Upper lobe of left lung (tissue), 6 donors: ENCODE measurements at regions not wholly inside any gene's neighbourhood (a gene's known extent, or its start where the extent isn't known, plus 50 kb on each side); places are given as distances from the start of the nearest gene placed in this dataset.
A peak's percentile ranks its signal among the peaks of the same experiment; 100 is the strongest.

ENCODE experiments used
- ATAC-seq, 2 donors: fragments of 200-7000 bp; cut with Tn5 transposase; one replicate each; pipeline ENCODE4 v1.9.1; 2022; ENCODE audit warnings: mild to moderate bottlenecking in 2 of 2, moderate library complexity in 2 of 2; ENCODE audit not compliant: low FRiP score in 2 of 2
- DNase-seq, 2 donors: peaks; one replicate each; pipeline ENCODE4 v3.0.0-alpha.2; 2019 to 2020
- H3K27ac ChIP-seq, 4 donors: fragments of 200-600 bp; sonication (generic); one replicate each; pipeline ENCODE4 v1.5.1; 2016 to 2019
- H3K27me3 ChIP-seq, 4 donors: fragments of 200-600 bp; sonication (generic); one replicate each; pipeline ENCODE4 v1.5.1; 2017 to 2019
- H3K36me3 ChIP-seq, 4 donors: fragments of 200-600 bp; sonication (generic); one replicate each; pipeline ENCODE4 v1.5.1; 2016 to 2019
- H3K4me1 ChIP-seq, 4 donors: fragments of 200-600 bp; sonication (generic); one replicate each; pipeline ENCODE4 v1.5.1; 2018 to 2019
- H3K4me3 ChIP-seq, 4 donors: fragments of 200-600 bp; sonication (generic); one replicate each; pipeline ENCODE4 v1.5.1; 2017 to 2019; ENCODE audit warnings: mild to moderate bottlenecking in 2 of 4, moderate library complexity in 1 of 4
- H3K9me3 ChIP-seq, 4 donors: fragments of 200-600 bp; sonication (generic); one replicate each; pipeline ENCODE4 v1.5.1; 2018 to 2019
- EP300 ChIP-seq, 4 donors: sonication (generic); formaldehyde crosslinking; IDR thresholded peaks; one replicate each; pipeline ENCODE4 v1.5.1; 2017; ENCODE audit warnings: antibody characterized with exemption in 4 of 4, control low read depth in 2 of 4
- POLR2A ChIP-seq, 4 donors: fragments of 450-650 bp; IDR thresholded peaks; one replicate each; pipeline ENCODE4 v1.5.1; 2016 to 2017; ENCODE audit warnings: antibody characterized with exemption in 4 of 4, mild to moderate bottlenecking in 2 of 4
- POLR2AphosphoS5 ChIP-seq, 2 donors: sonication (generic); formaldehyde crosslinking; IDR thresholded peaks; one replicate each; pipeline ENCODE4 v1.5.1; 2017; ENCODE audit warnings: antibody characterized with exemption in 2 of 2
- WGBS, 2 donors: methylation state at CpG; one replicate each; pipeline ENCODE4 v1.1.5; 2017 to 2018; 5-methylcytosine and 5-hydroxymethylcytosine counted together
- TF ChIP-seq, protein P1 (sequence below), 6 experiments: fragments of 450-650 bp in 4 of 6; fragments of 200-600 bp in 2 of 6; sonication (generic) in 2 of 6; IDR thresholded peaks; one replicate each; pipeline ENCODE4 v1.5.1; 2016 to 2019; ENCODE audit warnings: antibody characterized with exemption in 6 of 6
- donor health status: DM: no; HTN: no; CAD: no; lungs with moderate emphysema.
- donor health status: DM: no; HTN: yes; CAD: no; lungs with severe emphysema.

DNA sequence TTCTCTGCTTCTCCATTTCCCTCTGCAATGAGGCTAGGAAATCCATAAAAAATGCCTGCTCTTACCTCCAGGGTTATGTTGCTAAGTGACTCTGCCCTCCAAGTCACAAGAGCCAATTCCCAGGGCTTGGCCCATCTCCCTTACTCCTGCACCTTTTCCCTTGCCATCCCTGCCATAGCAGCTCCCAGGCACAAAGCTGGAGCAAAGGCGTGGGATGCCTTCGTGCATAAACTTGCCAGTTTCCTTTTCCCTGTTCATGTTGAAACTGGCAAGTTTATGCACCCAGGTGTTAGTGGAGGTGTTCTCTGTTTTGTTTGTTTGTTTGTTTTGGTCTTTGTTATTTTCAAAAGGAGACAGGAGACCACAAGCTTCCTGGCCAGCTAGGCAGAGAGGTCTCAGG is 195.1 kb downstream of the ACKR3 start:
- DNase-seq (no peak), ATAC-seq (no peak)
- no peaks in the 10 kb centered on the region for H3K27me3 ChIP-seq
- H3K4me3 ChIP-seq, result no peak overlapping the region
- H3K27ac ChIP-seq, result no peak overlapping the region
- WGBS, 2 donors, result 58 to 97% methylated on average over 2 of the region's 2 CpGs
- no peaks in the 10 kb centered on the region for H3K4me1 ChIP-seq
- no peaks in the 10 kb centered on the region for H3K36me3 ChIP-seq
- H3K9me3 ChIP-seq, result no peaks in the 10 kb centered on the region
- TF ChIP-seq, protein P1, sequence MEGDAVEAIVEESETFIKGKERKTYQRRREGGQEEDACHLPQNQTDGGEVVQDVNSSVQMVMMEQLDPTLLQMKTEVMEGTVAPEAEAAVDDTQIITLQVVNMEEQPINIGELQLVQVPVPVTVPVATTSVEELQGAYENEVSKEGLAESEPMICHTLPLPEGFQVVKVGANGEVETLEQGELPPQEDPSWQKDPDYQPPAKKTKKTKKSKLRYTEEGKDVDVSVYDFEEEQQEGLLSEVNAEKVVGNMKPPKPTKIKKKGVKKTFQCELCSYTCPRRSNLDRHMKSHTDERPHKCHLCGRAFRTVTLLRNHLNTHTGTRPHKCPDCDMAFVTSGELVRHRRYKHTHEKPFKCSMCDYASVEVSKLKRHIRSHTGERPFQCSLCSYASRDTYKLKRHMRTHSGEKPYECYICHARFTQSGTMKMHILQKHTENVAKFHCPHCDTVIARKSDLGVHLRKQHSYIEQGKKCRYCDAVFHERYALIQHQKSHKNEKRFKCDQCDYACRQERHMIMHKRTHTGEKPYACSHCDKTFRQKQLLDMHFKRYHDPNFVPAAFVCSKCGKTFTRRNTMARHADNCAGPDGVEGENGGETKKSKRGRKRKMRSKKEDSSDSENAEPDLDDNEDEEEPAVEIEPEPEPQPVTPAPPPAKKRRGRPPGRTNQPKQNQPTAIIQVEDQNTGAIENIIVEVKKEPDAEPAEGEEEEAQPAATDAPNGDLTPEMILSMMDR (IDR thresholded peaks at IDR 0.05), result no peak
- no peak for TF ChIP-seq EP300 (IDR thresholded peaks at IDR 0.05)
- TF ChIP-seq POLR2A (IDR thresholded peaks at IDR 0.05), result no peak
- no peak for TF ChIP-seq POLR2AphosphoS5 (IDR thresholded peaks at IDR 0.05)

DNA sequence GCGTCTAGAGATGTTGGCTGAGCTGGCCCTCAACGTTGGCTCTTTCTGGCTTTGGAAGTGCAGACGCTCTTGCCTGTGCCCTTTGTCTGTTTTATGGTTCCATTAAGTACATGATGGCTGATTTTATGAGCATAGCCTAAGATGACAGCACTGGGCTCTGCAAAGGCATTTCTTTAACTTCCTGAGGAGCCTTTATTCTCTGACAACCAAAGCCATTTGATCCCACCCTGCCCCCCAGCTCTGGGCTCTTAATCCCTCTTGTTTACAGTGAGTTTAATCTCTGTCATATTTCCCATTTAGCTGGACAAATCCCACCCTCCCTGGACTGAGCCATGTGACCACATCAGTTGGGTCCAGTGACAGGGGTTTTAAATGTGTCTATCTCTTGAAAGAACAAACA is 195.9 kb downstream of the ACKR3 start:
- Histone ChIP-seq H3K27me3 (no peaks in the 10 kb centered on the region), H3K27ac (no peak overlapping the region), H3K4me1 (no peaks in the 10 kb centered on the region), H3K36me3 (no peaks in the 10 kb centered on the region), H3K9me3 (no peaks in the 10 kb centered on the region), H3K4me3 (no peak overlapping the region)
- TF ChIP-seq EP300 (IDR thresholded peaks at IDR 0.05) (no peak), POLR2AphosphoS5 (IDR thresholded peaks at IDR 0.05) (no peak), POLR2A (IDR thresholded peaks at IDR 0.05) (no peak)
- TF ChIP-seq, protein P1 (IDR thresholded peaks at IDR 0.05), result no peak
- no peak for DNase-seq
- WGBS, 2 donors, result 76 to 77% methylated on average over 3 of the region's 3 CpGs
- ATAC-seq, result no peak

DNA sequence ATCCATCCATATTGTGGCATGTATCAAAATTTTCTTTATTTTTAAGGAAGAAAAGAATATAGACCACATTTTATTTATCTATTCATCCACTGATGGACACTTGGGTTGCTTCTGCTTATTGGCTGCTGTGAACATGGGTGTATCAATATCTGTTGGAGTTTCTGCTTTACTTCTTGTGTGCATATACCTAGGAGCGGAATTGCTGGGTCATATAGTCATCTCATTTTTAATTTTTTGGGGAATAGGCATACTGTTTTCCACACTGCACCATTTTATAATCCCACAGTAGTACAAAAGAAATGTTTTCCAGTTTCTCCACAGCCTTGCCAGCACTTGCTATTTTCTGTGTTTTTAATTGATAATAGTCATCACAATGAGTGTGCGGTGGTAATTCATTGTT is 197.2 kb downstream of the ACKR3 start:
- Histone ChIP-seq H3K4me3 (no peak overlapping the region), H3K36me3 (no peaks in the 10 kb centered on the region), H3K9me3 (no peaks in the 10 kb centered on the region), H3K27me3 (no peaks in the 10 kb centered on the region), H3K4me1 (no peaks in the 10 kb centered on the region), H3K27ac (no peak overlapping the region)
- TF ChIP-seq POLR2AphosphoS5 (IDR thresholded peaks at IDR 0.05) (no peak), EP300 (IDR thresholded peaks at IDR 0.05) (no peak), POLR2A (IDR thresholded peaks at IDR 0.05) (no peak)
- TF ChIP-seq, protein P1 (IDR thresholded peaks at IDR 0.05), result no peak
- ATAC-seq (no peak), DNase-seq (no peak)
- 96 to 98% methylated on average over 2 of the region's 2 CpGs for WGBS, 2 donors

DNA sequence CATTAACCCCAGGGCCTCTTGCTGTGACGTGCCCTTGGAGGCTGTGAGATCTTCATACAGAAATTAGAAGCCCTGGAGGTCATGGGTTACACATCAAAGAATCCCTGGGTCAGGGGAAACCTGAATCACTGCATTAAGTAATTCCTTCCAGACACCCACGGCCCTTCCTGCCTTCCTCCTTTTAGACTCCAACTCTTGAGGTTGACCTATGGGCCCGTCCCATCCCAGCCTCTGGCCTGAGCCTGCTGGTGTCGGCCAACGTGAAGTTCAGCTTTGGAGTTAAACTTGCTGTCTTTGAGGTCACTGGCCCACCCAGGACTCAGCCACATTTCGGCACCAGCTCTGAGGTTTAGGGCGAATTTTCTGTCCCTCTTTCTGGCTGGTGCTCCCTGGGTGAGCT is 198.3 kb downstream of the ACKR3 start:
- TF ChIP-seq, protein P1 (IDR thresholded peaks at IDR 0.05), result no peak
- TF ChIP-seq POLR2AphosphoS5 (IDR thresholded peaks at IDR 0.05) (no peak), POLR2A (IDR thresholded peaks at IDR 0.05) (no peak), EP300 (IDR thresholded peaks at IDR 0.05) (no peak)
- ATAC-seq (peak in 1 of 2 donors; percentile 5), DNase-seq (no peak)
- Histone ChIP-seq H3K36me3 (no peaks in the 10 kb centered on the region), H3K4me3 (no peak overlapping the region), H3K27ac (no peak overlapping the region), H3K4me1 (no peaks in the 10 kb centered on the region), H3K9me3 (no peaks in the 10 kb centered on the region), H3K27me3 (no peaks in the 10 kb centered on the region)
- WGBS, 2 donors, result 85 to 90% methylated on average over 7 of the region's 7 CpGs

DNA sequence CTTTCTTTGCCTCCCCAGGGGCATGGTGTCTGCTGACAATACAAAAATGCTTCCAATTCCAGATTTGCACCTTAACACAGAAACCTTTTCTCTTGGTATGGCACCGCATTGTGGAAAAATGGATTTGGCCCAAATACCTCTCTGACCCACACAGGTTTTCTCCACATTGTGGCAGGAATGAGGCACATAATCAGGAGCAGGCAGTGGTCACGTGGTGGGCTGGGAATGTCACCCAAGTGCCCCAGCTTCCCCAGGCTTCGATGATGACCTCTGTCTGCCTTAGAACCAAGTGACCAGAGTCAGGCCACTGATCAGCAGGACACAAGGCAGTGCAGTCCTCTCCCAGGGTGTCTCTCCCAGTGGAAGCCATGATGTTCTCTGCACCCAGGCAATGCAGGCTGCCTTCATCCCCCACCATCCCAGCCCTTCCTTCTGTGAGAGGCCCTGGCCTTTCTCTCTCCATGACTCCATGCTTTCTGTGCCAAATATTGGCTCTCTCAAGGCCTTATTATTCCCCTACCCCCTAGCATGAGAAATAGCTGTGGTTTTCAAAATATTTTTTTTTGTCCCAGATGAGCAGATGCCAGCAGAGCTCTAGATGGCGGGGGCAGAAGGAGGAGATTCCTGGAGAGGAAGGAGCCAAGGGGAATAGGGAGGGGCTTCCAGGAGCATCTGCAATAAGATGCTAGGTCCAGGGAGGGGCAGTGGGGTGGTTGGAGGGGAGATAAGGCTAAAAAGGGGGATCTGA is 198.9 kb downstream of the ACKR3 start:
- WGBS, 2 donors, result 85 to 89% methylated on average over 4 of the region's 4 CpGs
- no peak overlapping the region for H3K27ac ChIP-seq
- no peak for ATAC-seq
- no peaks in the 10 kb centered on the region for H3K36me3 ChIP-seq
- no peak overlapping the region for H3K4me3 ChIP-seq
- TF ChIP-seq POLR2AphosphoS5 (IDR thresholded peaks at IDR 0.05) (no peak), EP300 (IDR thresholded peaks at IDR 0.05) (no peak), POLR2A (IDR thresholded peaks at IDR 0.05) (no peak)
- TF ChIP-seq, protein P1 (IDR thresholded peaks at IDR 0.05), result no peak
- H3K9me3 ChIP-seq, result no peaks in the 10 kb centered on the region
- DNase-seq, result no peak
- no peaks in the 10 kb centered on the region for H3K4me1 ChIP-seq
- H3K27me3 ChIP-seq, result no peaks in the 10 kb centered on the region
